RWPE2 (cell line): ENCODE measurements at regions not wholly inside any gene's neighbourhood (a gene's known extent, or its start where the extent isn't known, plus 50 kb on each side); places are given as distances from the start of the nearest gene placed in this dataset.

Source experiments
- ATAC-seq: fragments of 200-7000 bp; cut with Tn5 transposase; 3 replicates; pipeline ENCODE4 v1.9.1; 2021; ENCODE audit warnings: low read depth
- DNase-seq: peaks from one replicate; pipeline ENCODE4 v3.0.0-alpha.2; 2020; ENCODE audit warnings: low spot score
- H3K27ac ChIP-seq: fragments of 450-650 bp; 2 replicates; pipeline ENCODE4 v1.5.1; 2017; ENCODE audit warnings: mild to moderate bottlenecking; ENCODE audit not compliant: poor library complexity, severe bottlenecking
- H3K27me3 ChIP-seq: fragments of 250-450 bp; sonication (Bioruptor Pico); 2 replicates; pipeline ENCODE4 v1.5.1; 2021; ENCODE audit warnings: mild to moderate bottlenecking, moderate library complexity; ENCODE audit not compliant: insufficient read depth, poor library complexity, severe bottlenecking
- H3K36me3 ChIP-seq: fragments of 250-450 bp; sonication (Bioruptor Pico); 2 replicates; pipeline ENCODE4 v1.5.1; 2020; ENCODE audit warnings: low read depth, mild to moderate bottlenecking, moderate library complexity
- H3K4me1 ChIP-seq: fragments of 250-450 bp; sonication (Bioruptor Pico); 2 replicates; pipeline ENCODE4 v1.5.1; 2021; ENCODE audit warnings: mild to moderate bottlenecking, moderate library complexity; ENCODE audit not compliant: insufficient read depth, poor library complexity, severe bottlenecking
- H3K4me3 ChIP-seq: fragments of 250-450 bp; sonication (Bioruptor Pico); 2 replicates; pipeline ENCODE4 v1.5.1; 2021; ENCODE audit warnings: mild to moderate bottlenecking, moderate library complexity; ENCODE audit not compliant: severe bottlenecking
- H3K9me3 ChIP-seq: fragments of 250-450 bp; sonication (Bioruptor Pico); 2 replicates; pipeline ENCODE4 v1.5.1; 2021; ENCODE audit warnings: mild to moderate bottlenecking, moderate library complexity; ENCODE audit not compliant: severe bottlenecking
- TF ChIP-seq, protein P1 (sequence below): fragments of 450-650 bp; IDR thresholded peaks from one replicate; pipeline ENCODE4 v1.5.1; 2017; ENCODE audit warnings: mild to moderate bottlenecking, moderate library complexity; ENCODE audit not compliant: poor library complexity, severe bottlenecking

DNA sequence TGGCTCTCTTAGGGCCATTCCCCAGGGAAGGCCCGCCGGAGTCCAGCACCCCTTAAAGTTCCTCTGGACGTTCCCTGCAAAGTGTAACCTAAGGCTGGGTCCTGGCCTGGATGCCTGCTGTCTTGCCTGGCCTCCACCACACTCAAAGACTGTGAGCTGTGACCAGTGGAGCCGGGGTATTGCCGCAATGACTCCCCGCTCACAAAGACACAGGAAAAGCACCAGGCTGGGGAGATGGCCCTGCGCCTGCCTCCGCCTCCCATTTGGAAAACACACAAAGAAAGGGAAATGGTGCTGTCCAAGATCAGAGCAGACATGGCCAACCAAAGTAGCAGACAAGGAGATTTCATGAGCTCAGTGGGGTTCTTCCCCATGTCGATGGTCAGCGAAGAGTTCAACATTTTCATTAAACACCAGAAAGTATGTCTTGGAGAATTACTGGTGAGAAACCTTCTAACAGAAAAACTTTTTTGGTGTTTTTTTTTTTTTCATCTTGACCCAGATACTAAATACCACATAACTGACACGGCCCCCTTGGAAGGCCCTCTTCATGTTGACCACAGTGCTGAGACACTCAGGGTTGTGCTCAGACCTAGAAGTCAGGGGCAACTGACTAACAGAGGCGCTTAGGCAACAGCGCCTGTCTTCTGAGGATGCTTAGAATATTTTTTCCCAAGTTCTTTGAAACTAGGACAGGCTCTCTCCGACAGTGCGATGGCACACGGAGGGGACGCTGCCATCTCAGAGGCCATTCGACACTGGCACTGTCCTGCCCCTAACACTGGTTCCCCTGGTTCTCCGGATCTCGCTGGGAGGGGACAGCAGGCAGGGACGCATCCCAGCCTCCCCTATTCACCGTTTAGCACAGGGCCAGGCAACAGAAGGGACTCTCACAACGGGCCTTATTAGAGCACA is 226.4 kb upstream of the ID2 start:
- H3K9me3 ChIP-seq = no peaks in the 10 kb centered on the region
- no peak overlapping the region for H3K27ac ChIP-seq
- H3K4me3 ChIP-seq = no peak overlapping the region
- ATAC-seq (no peak), DNase-seq (no peak)
- no peaks in the 10 kb centered on the region for H3K4me1 ChIP-seq
- no peaks in the 10 kb centered on the region for H3K36me3 ChIP-seq
- TF ChIP-seq, protein P1, sequence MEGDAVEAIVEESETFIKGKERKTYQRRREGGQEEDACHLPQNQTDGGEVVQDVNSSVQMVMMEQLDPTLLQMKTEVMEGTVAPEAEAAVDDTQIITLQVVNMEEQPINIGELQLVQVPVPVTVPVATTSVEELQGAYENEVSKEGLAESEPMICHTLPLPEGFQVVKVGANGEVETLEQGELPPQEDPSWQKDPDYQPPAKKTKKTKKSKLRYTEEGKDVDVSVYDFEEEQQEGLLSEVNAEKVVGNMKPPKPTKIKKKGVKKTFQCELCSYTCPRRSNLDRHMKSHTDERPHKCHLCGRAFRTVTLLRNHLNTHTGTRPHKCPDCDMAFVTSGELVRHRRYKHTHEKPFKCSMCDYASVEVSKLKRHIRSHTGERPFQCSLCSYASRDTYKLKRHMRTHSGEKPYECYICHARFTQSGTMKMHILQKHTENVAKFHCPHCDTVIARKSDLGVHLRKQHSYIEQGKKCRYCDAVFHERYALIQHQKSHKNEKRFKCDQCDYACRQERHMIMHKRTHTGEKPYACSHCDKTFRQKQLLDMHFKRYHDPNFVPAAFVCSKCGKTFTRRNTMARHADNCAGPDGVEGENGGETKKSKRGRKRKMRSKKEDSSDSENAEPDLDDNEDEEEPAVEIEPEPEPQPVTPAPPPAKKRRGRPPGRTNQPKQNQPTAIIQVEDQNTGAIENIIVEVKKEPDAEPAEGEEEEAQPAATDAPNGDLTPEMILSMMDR = no peak
- peaks cover 14% of the 10 kb centered on the region for H3K27me3 ChIP-seq

DNA sequence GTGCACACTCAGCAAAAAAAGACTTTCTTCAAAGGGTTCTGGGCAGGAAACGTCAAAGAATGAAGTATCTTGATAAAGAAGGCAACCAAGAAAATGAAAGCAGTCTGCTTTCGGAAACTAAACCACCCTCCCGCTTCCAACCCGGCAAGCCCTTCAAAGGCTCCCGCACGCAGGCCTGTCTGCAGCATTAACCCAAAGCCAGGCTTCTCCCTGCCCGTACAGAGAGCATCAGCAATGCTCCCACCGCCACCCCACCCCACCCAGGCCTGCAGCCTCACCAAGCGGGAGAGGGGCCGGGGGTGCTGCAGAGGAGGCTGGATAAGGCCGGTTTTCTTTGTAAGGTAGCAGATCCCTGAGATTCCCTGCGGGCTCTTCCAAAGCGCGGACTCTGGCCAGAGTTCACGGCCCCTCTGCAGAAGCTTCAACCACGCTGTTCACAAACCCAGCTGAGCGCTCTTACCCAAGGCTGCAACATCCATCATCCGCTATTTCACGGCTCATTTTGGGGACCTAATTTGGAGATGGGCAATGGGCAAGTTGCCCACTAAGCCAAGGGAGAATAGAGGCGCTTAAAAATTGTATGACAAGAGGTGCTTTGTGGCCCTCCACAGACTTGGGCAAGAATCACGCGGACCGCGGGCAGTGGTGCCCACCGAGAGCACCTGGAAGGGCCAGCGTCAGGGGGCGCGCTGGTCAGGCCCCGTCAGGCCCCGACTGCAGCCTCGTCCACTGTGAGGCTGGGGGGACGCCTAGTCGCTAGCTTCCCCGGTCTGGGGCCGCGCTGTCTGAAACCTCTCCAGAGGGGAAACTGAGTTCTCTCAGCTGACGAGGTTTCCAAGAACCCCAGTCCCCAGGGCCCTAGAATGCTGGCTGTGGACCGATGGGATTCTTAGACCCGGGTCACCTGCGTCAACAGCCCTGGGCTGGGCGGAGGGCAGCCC is 225.4 kb upstream of the ID2 start:
- no peak overlapping the region for H3K4me3 ChIP-seq
- no peak overlapping the region for H3K27ac ChIP-seq
- H3K27me3 ChIP-seq = peaks cover 14% of the 10 kb centered on the region
- no peaks in the 10 kb centered on the region for H3K9me3 ChIP-seq
- ATAC-seq (no peak), DNase-seq (no peak)
- H3K36me3 ChIP-seq = no peaks in the 10 kb centered on the region
- H3K4me1 ChIP-seq = no peaks in the 10 kb centered on the region
- TF ChIP-seq, protein P1 = no peak

DNA sequence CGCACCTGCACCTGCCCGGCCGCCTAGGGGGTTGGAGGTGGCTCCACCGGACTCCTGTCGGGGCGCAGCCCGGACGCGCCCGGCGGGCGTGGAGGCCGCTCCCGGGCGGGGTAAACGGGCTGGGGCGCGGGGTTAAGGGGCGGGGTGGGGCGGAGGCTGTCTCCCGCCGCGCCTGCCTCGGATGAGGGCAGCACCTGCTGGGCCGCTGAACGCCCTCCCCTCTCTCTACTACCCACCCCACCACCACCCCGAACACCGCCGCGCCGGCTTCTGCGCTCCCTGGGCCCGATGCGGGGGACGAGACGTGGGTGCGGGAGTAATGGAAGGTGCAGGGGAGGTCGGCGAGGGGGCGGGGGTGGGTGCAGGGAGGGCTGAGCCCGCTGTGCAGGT is 224.8 kb upstream of the ID2 start:
- DNase-seq (no peak), ATAC-seq (no peak)
- H3K36me3 ChIP-seq = no peaks in the 10 kb centered on the region
- TF ChIP-seq, protein P1 = no peak
- no peak overlapping the region for H3K27ac ChIP-seq
- no peak overlapping the region for H3K4me3 ChIP-seq
- no peaks in the 10 kb centered on the region for H3K9me3 ChIP-seq
- peaks cover 14% of the 10 kb centered on the region for H3K27me3 ChIP-seq
- H3K4me1 ChIP-seq = no peaks in the 10 kb centered on the region

DNA sequence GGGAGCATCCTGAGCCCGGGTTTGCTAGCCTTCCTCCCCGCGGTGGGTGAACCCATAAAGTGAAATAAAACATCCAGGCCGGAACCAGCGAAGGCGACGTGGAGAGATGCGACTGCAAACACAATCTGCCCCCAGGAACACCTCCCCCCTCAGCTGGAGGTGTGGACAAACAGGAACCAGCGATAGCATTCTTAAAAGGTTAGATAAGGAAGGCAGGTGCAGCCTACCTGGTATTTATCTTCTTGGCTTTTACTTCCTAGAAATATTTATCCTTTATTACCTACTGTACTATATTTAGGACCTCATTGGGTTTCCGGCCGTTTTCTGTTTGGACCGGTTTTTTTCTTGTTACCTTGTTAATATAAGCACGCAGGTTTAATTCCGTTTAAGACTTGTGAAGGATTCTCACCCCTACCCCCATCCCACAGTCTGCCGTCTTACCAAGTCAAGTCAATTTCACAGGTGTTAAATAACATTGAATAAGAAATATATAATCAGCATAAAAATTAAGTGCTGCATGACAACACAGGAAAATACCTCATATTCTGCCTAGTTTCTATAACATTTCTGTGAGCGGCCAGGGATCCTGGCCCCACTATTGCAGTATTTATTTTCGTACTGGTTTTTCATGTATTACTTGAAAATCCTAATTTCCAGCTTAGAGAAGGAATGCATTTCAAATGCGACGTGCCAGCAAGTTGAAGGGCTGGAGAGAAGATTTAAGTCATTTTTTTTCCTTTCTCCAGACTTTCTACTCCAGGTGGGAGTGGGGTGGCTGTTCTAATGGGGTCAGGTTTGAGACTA is 224.0 kb upstream of the ID2 start:
- Histone ChIP-seq H3K4me3 (no peak overlapping the region), H3K27me3 (peaks cover 14% of the 10 kb centered on the region), H3K4me1 (no peaks in the 10 kb centered on the region), H3K27ac (no peak overlapping the region), H3K36me3 (no peaks in the 10 kb centered on the region), H3K9me3 (no peaks in the 10 kb centered on the region)
- TF ChIP-seq, protein P1 = no peak
- no peak for ATAC-seq
- no peak for DNase-seq
